ENCODE measurements at regions not wholly inside any gene's neighbourhood (a gene's known extent, or its start where the extent isn't known, plus 50 kb on each side); places are given as distances from the start of the nearest gene placed in this dataset.
"Not testable (repeated sequence)": the region's sequence is repeated elsewhere in the genome, so short reads cannot be mapped to it uniquely, and the experiment has no call there.

- no peak for DNase-seq
Observed at GRCh38 chr22:48428631-48429371, 1398.9 kb downstream of the BRD1 start.

- no peak for DNase-seq
Observed at GRCh38 chr22:48427731-48428211, 1399.9 kb downstream of the BRD1 start.

GRCh38 chr22:48426466-48427380 lies 1401.0 kb downstream of the BRD1 start:
- no peak for DNase-seq

GRCh38 chr22:48425641-48426040 lies 1402.0 kb downstream of the BRD1 start:
- no peak for DNase-seq

- no peak for DNase-seq
Observed at GRCh38 chr22:48425091-48425506, 1402.6 kb downstream of the BRD1 start.

GRCh38 chr22:48424661-48425060 lies 1403.0 kb downstream of the BRD1 start:
- DNase-seq, result no peak

GRCh38 chr22:48424201-48424627 lies 1403.5 kb downstream of the BRD1 start:
- DNase-seq, result no peak

- DNase-seq, result no peak
Observed at GRCh38 chr22:48423481-48423911, 1404.2 kb downstream of the BRD1 start.

GRCh38 chr22:48422900-48423480 lies 1404.7 kb downstream of the BRD1 start:
- DNase-seq, result no peak

- no peak for DNase-seq
Observed at GRCh38 chr22:48418831-48419230, 1408.8 kb downstream of the BRD1 start.

- no peak for DNase-seq
Observed at GRCh38 chr22:48417225-48418070, 1410.2 kb downstream of the BRD1 start.

GRCh38 chr22:48416396-48417224 lies 1411.1 kb downstream of the BRD1 start:
- no peak for DNase-seq

GRCh38 chr22:48415520-48415919 lies 1412.2 kb downstream of the BRD1 start:
- no peak for DNase-seq

- DNase-seq, result no peak
Observed at GRCh38 chr22:48414651-48415050, 1413.0 kb downstream of the BRD1 start.

- DNase-seq, result not testable (repeated sequence)
Observed at GRCh38 chr22:48412931-48413330, 1414.7 kb downstream of the BRD1 start.

GRCh38 chr22:48410536-48410935 lies 1417.1 kb downstream of the BRD1 start:
- DNase-seq, result no peak

GRCh38 chr22:48407256-48407955 lies 1420.3 kb downstream of the BRD1 start:
- no peak for DNase-seq

GRCh38 chr22:48406161-48406560 lies 1421.5 kb downstream of the BRD1 start:
- DNase-seq, result no peak

GRCh38 chr22:48405741-48406140 lies 1421.9 kb downstream of the BRD1 start:
- no peak for DNase-seq

- no peak for DNase-seq
Observed at GRCh38 chr22:48404801-48405447, 1422.7 kb downstream of the BRD1 start.

All from GOT3 (cell line).